ENCODE measurements at regions not wholly inside any gene's neighbourhood (a gene's known extent, or its start where the extent isn't known, plus 50 kb on each side); places are given as distances from the start of the nearest gene placed in this dataset.

GRCh38 chr18:78731398-78732032 lies 248.1 kb upstream of the SALL3 start:
- TF ChIP-seq CTCF (IDR thresholded peaks at IDR 0.05): no peak
- TF ChIP-seq POLR2A (IDR thresholded peaks at IDR 0.05): no peak
